NCI-H1048 (cell line): ENCODE measurements at regions not wholly inside any gene's neighbourhood (a gene's known extent, or its start where the extent isn't known, plus 50 kb on each side); places are given as distances from the start of the nearest gene placed in this dataset.
"Not testable (repeated sequence)": the region's sequence is repeated elsewhere in the genome, so short reads cannot be mapped to it uniquely, and the experiment has no call there.

Experiments used
- DNase-seq: peaks from one replicate; lab custom pipeline; 2025; lab: John Stamatoyannopoulos, UW

DNA sequence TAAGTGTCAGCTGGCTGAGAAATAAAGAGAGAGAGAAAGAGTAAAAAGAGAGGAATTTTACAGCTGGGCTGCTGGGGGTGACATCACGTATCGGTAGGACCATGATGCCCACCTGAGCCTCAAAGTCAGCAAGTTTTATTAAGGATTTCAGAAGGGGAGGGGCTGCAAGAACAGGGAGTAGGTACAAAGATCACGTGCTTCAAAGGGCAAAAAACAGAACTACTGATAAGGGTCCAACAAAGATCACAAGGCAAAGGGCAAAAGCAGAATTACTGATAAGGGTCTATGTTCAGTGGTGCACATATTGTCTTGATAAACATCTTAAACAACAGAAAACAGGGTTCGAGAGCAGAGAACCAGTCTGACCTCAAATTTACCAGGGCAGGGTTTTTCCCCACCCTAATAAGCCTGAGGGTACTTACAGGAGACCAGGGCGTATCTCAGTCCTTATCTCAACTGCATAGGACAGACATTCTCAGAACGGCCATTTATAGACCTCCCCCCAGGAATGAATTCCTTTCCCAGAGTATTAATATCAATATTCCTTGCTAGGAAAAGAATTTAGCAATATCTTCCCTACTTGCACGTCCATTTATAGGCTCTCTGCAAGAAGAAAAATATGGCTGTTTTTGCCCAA, 128.3 kb upstream of the PZP start:
- not testable (repeated sequence) for DNase-seq

GRCh38 chr12:9335867-9336266, 127.7 kb upstream of the PZP start:
- no peak for DNase-seq

DNA sequence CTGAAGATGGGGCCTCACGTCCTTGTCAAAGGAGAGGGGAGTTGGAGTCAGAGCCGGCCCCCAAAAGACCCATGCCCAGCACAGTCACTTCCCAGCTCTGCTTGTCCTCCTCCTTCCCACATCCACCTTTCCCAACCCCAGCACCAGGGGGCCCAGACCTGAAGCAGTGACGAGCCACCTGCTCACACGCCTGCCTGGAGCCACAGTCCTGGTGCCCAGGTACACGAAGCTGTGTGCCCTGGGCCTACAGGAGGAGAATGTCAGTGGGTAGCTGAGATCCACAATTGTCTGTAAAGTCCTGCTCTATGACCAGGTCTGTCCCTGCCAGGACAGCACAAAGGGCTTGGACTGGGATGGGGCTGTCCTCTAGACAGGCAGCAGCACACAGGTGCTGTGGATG, 126.8 kb upstream of the PZP start:
- DNase-seq: no peak

- no peak for DNase-seq
Observed at GRCh38 chr12:9334041-9334692, 126.0 kb upstream of the PZP start.

- DNase-seq: no peak
Observed at GRCh38 chr12:9333161-9333560, 125.0 kb upstream of the PZP start.

GRCh38 chr12:9332564-9332963, 124.4 kb upstream of the PZP start:
- no peak for DNase-seq

DNA sequence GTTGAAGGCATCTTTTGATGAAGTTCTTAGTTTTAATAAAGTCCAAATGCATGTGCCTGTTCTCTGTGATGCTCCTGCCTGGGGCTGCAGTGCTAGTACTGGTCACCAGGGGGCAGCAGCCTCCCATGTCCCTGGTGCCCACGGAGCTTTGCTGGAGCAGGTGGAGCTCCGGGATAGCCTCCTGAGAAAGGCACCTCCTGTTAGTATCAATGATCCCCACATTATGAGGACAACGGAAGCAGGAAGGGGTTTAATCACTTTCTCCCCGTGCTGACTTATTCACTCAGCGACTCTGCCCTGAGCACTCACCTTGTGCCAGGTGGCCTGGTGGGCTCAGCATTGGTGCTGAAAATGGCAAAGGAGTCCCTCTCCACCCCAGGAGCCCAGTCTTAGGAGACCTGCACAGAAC, 123.0 kb upstream of the PZP start:
- DNase-seq: no peak

DNA sequence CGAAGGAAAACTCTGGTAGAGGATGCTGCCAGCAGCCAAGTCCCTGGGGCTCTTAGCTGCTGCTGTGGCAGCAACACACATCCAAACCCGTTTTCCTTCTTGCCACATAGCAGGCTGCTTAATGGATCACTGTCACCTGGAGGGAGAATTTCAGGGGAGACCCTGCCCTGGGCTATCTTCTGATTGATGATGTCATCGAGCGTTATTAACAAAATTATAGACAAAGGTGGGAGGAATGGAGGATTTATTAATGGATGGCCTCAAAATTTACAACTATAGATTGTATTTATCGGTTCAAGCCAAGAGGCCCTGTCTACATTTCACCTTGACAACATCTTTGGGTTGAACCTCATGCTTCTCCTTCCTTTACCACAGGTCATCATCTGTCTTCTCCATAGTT, 120.8 kb upstream of the PZP start:
- no peak for DNase-seq

- no peak for DNase-seq
Observed at GRCh38 chr12:9328065-9328464, 119.9 kb upstream of the PZP start.

DNA sequence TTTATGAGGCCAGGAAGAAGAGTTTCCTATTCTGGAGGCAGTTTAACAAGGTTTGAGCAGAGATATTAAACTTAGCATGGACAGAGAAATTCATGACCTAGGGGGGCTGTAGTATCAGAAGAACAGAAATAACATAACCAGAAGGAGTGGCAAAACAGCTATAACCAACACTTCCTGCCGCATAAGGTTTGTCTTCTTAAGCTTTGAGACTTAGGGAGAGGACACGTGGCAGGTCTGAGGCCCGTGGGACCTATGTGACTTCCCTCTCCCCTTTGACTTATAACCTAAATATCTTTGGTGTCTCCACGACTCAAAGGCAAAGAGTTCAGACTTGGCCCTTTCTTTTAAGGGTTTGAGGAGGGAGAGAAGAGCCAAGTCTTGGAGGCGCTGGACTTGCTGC, 119.1 kb upstream of the PZP start:
- no peak for DNase-seq

DNA sequence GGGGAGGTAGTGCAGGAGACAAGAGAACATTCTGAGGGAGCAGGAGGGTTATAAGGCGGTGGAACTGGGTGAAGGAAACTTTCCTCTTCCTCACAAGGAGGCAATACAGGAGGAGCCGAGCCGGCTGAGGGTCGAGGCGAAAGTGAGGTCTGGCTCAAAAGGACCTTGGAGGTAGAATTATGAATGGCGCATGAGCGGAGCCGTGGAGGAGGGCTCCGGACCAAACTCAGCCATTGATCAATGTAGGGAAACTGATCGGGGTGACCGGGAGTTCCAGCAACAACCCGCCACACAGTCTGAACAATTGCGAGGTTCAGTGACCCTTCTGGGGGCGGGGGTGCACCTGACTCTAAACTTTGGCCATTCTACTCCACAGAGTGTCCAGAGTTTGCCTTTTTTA, 118.7 kb upstream of the PZP start:
- not testable (repeated sequence) for DNase-seq

DNA sequence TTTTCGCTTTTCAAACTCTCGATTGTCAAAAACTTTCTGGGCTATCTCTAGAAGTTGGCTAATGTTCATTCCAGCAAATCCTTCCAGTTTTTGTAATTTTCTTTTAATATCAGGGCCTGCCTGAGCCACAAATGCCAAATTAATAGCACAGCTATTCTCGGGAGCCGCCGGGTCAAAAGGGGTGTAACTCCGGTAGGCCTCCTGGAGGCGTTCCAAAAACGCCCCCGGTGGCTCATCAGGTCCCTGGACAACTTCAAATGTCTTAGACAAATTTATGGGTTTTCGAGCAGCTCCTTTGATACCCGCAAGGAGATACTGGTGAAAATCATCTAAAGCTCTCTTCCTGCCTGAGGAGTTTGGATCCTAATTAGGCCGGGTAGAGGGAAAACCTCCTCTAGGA, 117.9 kb upstream of the PZP start:
- no peak for DNase-seq

DNA sequence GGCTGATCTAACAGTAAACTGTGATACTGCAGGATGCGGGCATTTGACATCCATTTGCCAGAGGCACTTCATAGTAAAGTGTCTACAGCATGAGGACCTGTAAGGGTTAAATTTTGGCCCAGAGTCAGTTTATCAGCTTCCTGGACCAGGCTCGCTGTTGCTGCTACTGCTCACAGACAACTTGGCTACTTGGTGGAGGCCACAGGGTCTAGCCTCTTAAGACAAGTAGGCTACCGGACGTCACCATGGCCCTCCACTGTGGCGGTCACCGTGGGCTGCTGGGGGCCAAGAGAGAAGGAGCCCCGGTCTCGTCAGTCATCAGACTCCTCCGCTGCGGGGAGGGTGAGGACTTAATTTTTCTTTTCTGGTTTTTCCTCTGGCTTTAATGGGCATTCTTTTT, 117.3 kb upstream of the PZP start:
- no peak for DNase-seq

- DNase-seq: no peak
Observed at GRCh38 chr12:9324782-9325181, 116.6 kb upstream of the PZP start.

- DNase-seq: no peak
Observed at GRCh38 chr12:9323144-9323681, 115.0 kb upstream of the PZP start.

DNA sequence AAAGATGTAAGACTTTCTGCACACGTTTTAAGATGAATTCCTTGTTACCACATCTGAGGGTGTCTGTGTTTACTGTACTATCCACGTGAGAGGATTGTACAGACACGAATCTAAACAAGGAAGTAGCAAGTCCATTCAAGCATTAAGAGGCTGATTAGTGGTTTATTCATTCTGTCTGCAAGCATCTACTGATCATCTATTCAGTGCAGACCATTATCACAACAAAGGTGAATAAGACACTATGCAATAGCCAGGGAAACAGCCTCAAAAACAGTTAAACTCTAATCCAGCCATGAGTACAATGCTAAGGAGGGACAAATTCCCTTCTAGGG, 111.6 kb upstream of the PZP start:
- DNase-seq: no peak

DNA sequence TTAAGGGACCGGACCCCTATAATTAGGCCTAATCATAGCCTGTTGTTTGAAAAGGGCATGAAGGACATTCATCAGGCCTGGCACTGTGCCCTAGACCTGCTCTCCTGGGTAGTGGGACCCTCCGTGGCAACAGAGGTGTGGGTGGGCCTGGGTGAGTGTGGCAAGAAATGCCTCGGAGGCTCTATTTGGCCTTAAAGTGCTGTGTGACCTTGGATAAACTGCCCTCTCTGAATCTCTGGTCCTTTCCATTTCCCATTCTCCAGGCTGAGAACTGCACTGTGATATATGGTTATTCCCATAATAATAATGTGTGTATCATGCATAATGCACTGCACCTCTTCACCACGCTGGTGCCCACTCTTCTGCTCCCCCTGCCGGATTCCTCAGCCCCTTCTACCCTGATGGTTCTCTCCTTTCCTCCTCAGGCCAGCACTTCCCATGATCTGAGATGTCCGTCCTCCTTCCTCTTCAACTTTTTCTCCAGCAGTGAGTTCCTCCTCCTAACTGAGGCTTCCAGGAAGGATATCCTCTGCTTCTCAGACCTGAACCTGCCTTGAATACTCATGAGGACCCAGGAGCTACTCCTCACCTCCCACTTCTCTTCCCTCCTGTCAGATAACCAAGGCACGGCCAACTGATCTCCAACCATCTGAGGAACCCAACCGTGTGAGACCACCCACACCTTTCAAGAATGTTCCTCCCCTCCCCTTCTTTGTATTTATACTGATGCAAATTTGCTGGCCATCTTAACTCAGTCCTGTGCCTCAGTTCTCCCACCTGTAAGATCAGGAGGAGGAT, 111.0 kb upstream of the PZP start:
- DNase-seq: no peak

DNA sequence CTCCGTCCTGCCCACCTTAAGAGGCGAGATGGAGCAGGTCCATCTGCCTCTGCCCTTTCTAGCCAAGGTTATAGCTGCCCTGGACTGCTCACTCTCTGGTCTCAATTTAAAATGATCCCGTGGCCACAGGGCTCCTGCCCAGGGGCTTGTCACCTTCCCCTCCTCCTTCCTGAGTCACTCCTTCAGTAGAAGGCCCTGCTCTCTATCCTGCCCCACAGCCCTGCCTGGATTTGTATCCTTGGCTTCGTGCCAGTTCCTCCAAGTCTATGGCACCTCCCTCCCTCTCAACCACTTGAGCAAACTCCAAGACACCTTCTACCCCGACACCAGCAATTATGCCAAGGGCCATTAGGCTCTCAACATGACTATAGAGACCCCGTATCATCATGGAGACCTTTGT, 105.3 kb upstream of the PZP start:
- DNase-seq: not testable (repeated sequence)

DNA sequence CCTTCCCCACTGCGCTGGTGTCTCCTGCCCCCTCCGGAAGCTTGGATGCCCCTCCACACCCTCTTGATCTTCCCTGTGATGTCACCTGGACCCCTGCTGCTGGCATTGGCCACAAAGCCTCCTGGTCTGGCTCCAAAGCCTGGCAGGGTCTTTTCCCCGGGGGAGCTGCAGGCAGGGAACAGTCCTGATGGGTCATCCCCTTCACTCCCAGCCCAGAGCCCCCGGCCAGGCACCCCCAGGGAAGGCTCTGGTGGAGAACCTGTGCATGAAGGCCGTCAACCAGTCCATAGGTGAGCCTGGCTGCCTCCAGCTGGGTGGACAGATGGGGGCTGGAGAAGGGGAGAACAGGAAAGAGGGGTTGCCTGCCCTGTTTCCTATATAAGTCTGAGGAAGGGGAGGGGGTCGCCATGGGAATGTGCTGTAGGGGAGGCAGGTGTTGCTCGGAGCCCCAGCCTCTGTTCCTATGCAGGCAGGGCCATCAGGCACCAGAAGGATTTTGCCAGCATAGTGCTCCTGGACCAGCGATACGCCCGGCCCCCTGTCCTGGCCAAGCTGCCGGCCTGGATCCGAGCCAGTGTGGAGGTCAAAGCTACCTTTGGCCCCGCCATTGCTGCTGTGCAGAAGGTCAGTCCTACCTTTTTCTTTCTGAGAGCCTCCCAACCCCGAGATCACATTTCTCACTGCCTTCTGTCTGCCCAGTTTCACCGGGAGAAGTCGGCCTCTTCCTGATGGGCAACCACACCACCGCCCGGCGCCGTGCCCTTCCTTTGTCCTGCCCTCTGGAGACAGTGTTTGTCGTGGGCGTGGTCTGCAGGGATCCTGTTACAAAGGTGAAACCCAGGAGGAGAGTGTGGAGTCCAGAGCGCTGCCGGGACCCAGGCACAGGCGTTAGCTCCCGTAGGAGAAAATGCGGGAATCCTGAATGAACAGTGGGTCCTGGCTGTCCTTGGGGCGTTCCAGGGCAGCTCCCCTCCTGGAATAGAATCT, 104.5 kb upstream of the PZP start:
- DNase-seq: not testable (repeated sequence)

- not testable (repeated sequence) for DNase-seq
Observed at GRCh38 chr12:9311454-9311853, 103.3 kb upstream of the PZP start.

GRCh38 chr12:9310645-9311044, 102.5 kb upstream of the PZP start:
- DNase-seq: not testable (repeated sequence)

DNA sequence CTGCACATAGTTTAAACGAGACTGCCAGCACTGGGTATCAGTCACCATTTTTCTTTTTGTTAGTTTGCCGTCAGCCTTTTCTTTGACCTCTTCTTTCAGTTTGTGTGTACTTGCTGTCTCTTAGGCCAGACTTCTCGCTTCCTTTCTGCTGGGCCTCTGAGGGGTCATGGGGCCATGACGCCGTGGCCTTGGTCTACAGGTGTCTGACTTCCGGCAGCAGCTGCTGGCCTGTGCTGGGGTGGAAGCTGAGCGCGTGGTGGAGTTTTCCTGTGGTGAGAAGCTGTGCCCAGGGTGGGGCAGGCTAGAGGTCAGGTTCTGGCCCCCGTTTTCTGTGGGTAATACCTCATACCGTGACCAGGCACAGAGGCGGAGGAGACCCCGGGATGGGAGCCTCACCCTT, 101.6 kb upstream of the PZP start:
- not testable (repeated sequence) for DNase-seq
